ENCODE measurements at regions not wholly inside any gene's neighbourhood (a gene's known extent, or its start where the extent isn't known, plus 50 kb on each side); places are given as distances from the start of the nearest gene placed in this dataset.

GRCh38 chr13:42658019-42658418 is 84.1 kb downstream of the TNFSF11 start:
- ChIA-PET CTCF (no interaction called here), POLR2A (no interaction called here)
- TF ChIP-seq HDGF (IDR thresholded peaks at IDR 0.05; ENCODE audit: borderline replicate concordance) (no peak), ELF4 (IDR thresholded peaks at IDR 0.05) (no peak), SP1 (IDR thresholded peaks at IDR 0.05) (no peak), FOXA1 (IDR thresholded peaks at IDR 0.05) (no peak), CTBP1 (IDR thresholded peaks at IDR 0.05; ENCODE audit: borderline replicate concordance) (no peak), FOXM1 (IDR thresholded peaks at IDR 0.05; ENCODE audit: borderline replicate concordance) (no peak), L3MBTL2 (conservative IDR thresholded peaks at IDR 0.05) (no peak), TARDBP (IDR thresholded peaks at IDR 0.05) (no peak), ZNF384 (IDR thresholded peaks at IDR 0.05) (no peak), LEF1 (IDR thresholded peaks at IDR 0.05; ENCODE audit: borderline replicate concordance) (no peak), ARNT (IDR thresholded peaks at IDR 0.05) (no peak), BHLHE40 (IDR thresholded peaks at IDR 0.05; ENCODE audit: borderline replicate concordance) (no peak), SUZ12 (IDR thresholded peaks at IDR 0.05) (no peak), FOXK2 (IDR thresholded peaks at IDR 0.05) (no peak)
- TF ChIP-seq, protein P1, sequence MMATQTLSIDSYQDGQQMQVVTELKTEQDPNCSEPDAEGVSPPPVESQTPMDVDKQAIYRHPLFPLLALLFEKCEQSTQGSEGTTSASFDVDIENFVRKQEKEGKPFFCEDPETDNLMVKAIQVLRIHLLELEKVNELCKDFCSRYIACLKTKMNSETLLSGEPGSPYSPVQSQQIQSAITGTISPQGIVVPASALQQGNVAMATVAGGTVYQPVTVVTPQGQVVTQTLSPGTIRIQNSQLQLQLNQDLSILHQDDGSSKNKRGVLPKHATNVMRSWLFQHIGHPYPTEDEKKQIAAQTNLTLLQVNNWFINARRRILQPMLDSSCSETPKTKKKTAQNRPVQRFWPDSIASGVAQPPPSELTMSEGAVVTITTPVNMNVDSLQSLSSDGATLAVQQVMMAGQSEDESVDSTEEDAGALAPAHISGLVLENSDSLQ (IDR thresholded peaks at IDR 0.05) = no peak
- DNase-seq (ENCODE audit: extremely low spot score) = no peak

- ChIA-PET CTCF (interaction anchor here (0.6 to 0.7 kb wide), 2 partner anchors 32 to 435 kb away, joined by 3 read pairs; no protein-coding TSS in a partner anchor), POLR2A (no interaction called here)
- TF ChIP-seq LEF1 (IDR thresholded peaks at IDR 0.05; ENCODE audit: borderline replicate concordance) (no peak), FOXM1 (IDR thresholded peaks at IDR 0.05; ENCODE audit: borderline replicate concordance) (no peak), FOXK2 (IDR thresholded peaks at IDR 0.05) (no peak), ZNF384 (IDR thresholded peaks at IDR 0.05) (no peak), ELF4 (IDR thresholded peaks at IDR 0.05) (no peak), TARDBP (IDR thresholded peaks at IDR 0.05) (no peak), CTBP1 (IDR thresholded peaks at IDR 0.05; ENCODE audit: borderline replicate concordance) (no peak), NFRKB (IDR thresholded peaks at IDR 0.05) (no peak), FOXA1 (IDR thresholded peaks at IDR 0.05) (no peak), L3MBTL2 (conservative IDR thresholded peaks at IDR 0.05) (no peak)
- DNase-seq (ENCODE audit: extremely low spot score) = no peak
Measured at GRCh38 chr13:42660333-42660965, 86.5 kb downstream of the TNFSF11 start.

DNA sequence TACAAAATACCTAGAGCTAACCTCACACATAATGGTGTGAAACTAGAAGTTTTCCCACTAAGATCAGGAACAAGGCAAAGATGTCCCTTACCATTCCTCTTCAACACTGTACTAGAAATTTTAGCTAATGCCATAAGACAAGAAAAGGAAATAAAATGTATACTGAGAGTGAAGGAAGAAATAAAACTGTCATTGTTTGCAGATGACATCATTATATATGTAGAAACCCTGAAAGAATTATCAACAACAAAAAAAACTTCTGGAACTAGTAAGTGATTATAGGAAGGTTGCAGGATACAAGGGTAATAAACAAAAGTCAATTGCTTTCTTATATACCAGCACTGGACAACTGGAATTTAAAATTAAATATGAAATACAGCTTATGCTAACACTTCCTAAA is 93.7 kb downstream of the TNFSF11 start:
- ChIA-PET CTCF (no interaction called here), POLR2A (no interaction called here)
- DNase-seq (ENCODE audit: extremely low spot score) = no peak
- TF ChIP-seq CTBP1 (IDR thresholded peaks at IDR 0.05; ENCODE audit: borderline replicate concordance) (no peak), BHLHE40 (IDR thresholded peaks at IDR 0.05; ENCODE audit: borderline replicate concordance) (no peak), LEF1 (IDR thresholded peaks at IDR 0.05; ENCODE audit: borderline replicate concordance) (no peak), L3MBTL2 (conservative IDR thresholded peaks at IDR 0.05) (no peak), SUZ12 (IDR thresholded peaks at IDR 0.05) (no peak), HDGF (IDR thresholded peaks at IDR 0.05; ENCODE audit: borderline replicate concordance) (no peak), ELF4 (IDR thresholded peaks at IDR 0.05) (no peak), SP1 (IDR thresholded peaks at IDR 0.05) (no peak), FOXM1 (IDR thresholded peaks at IDR 0.05; ENCODE audit: borderline replicate concordance) (no peak), TARDBP (IDR thresholded peaks at IDR 0.05) (no peak), FOXK2 (IDR thresholded peaks at IDR 0.05) (no peak), ZNF384 (IDR thresholded peaks at IDR 0.05) (no peak), ARNT (IDR thresholded peaks at IDR 0.05) (no peak), NFRKB (IDR thresholded peaks at IDR 0.05) (no peak), FOXA1 (IDR thresholded peaks at IDR 0.05) (no peak)
- TF ChIP-seq, protein P1 (IDR thresholded peaks at IDR 0.05) = no peak

GRCh38 chr13:42671502-42671901 is 97.5 kb downstream of the TNFSF11 start:
- ChIA-PET POLR2A (no interaction called here), CTCF (no interaction called here)
- no peak for DNase-seq (ENCODE audit: extremely low spot score)
- TF ChIP-seq, protein P1 (IDR thresholded peaks at IDR 0.05) = no peak
- TF ChIP-seq BHLHE40 (IDR thresholded peaks at IDR 0.05; ENCODE audit: borderline replicate concordance) (no peak), FOXK2 (IDR thresholded peaks at IDR 0.05) (no peak), SUZ12 (IDR thresholded peaks at IDR 0.05) (no peak), LEF1 (IDR thresholded peaks at IDR 0.05; ENCODE audit: borderline replicate concordance) (no peak)

DNA sequence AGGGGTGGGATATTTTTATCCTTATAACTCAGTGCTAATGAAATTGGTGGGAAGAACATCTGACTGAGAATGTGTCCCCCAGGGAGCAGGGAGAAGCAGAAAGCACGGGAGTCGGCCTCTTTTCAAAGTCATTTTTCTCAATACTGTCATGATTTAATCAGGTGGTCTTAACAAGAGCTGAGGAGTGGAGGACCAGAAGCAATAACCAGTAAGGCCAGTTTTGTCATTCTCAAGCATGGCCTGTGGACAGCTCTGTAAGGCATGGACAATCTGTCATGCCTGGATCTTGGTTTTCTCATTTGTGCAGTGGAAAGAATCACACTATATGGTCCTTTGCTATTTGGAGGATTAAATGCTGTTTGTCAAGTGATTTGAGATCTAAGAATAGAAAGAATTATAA is 99.7 kb downstream of the TNFSF11 start:
- ChIA-PET POLR2A (no interaction called here), CTCF (no interaction called here)
- no peak for DNase-seq (ENCODE audit: extremely low spot score)
- TF ChIP-seq FOXA1 (IDR thresholded peaks at IDR 0.05) = no peak
- TF ChIP-seq NFRKB (IDR thresholded peaks at IDR 0.05) = no peak
- TF ChIP-seq TARDBP (IDR thresholded peaks at IDR 0.05) = no peak
- TF ChIP-seq, protein P1 (IDR thresholded peaks at IDR 0.05) = no peak
- TF ChIP-seq L3MBTL2 (conservative IDR thresholded peaks at IDR 0.05) = no peak
- no peak for TF ChIP-seq SUZ12 (IDR thresholded peaks at IDR 0.05)
- no peak for TF ChIP-seq FOXK2 (IDR thresholded peaks at IDR 0.05)
- TF ChIP-seq FOXM1 (IDR thresholded peaks at IDR 0.05; ENCODE audit: borderline replicate concordance) = no peak
- no peak for TF ChIP-seq LEF1 (IDR thresholded peaks at IDR 0.05; ENCODE audit: borderline replicate concordance)
- TF ChIP-seq BHLHE40 (IDR thresholded peaks at IDR 0.05; ENCODE audit: borderline replicate concordance) = no peak
- no peak for TF ChIP-seq ELF4 (IDR thresholded peaks at IDR 0.05)
- no peak for TF ChIP-seq SP1 (IDR thresholded peaks at IDR 0.05)
- no peak for TF ChIP-seq ARNT (IDR thresholded peaks at IDR 0.05)
- no peak for TF ChIP-seq ZNF384 (IDR thresholded peaks at IDR 0.05)
- no peak for TF ChIP-seq HDGF (IDR thresholded peaks at IDR 0.05; ENCODE audit: borderline replicate concordance)
- TF ChIP-seq CTBP1 (IDR thresholded peaks at IDR 0.05; ENCODE audit: borderline replicate concordance) = no peak

Data from HEK293T (cell line).